ENCODE measurements at regions not wholly inside any gene's neighbourhood (a gene's known extent, or its start where the extent isn't known, plus 50 kb on each side); places are given as distances from the start of the nearest gene placed in this dataset.
"Not testable (repeated sequence)": the region's sequence is repeated elsewhere in the genome, so short reads cannot be mapped to it uniquely, and the experiment has no call there.

- no peak for DNase-seq
Observed at GRCh38 chr1:229710746-229711145, 84.7 kb downstream of the URB2 start.

GRCh38 chr1:229714306-229714705, 88.3 kb downstream of the URB2 start:
- DNase-seq: no peak

GRCh38 chr1:229714964-229715603, 89.0 kb downstream of the URB2 start:
- DNase-seq: peak; percentile 41

GRCh38 chr1:229716069-229716468, 90.0 kb downstream of the URB2 start:
- DNase-seq: no peak

GRCh38 chr1:229716704-229717103, 90.7 kb downstream of the URB2 start:
- no peak for DNase-seq

GRCh38 chr1:229717786-229718576, 91.9 kb downstream of the URB2 start:
- DNase-seq: no peak

GRCh38 chr1:229726061-229726460, 100.0 kb downstream of the URB2 start:
- no peak for DNase-seq

GRCh38 chr1:229729916-229730315, 103.9 kb downstream of the URB2 start:
- no peak for DNase-seq

GRCh38 chr1:229730573-229730972, 104.5 kb downstream of the URB2 start:
- DNase-seq: no peak

- DNase-seq: no peak
Observed at GRCh38 chr1:229732061-229732460, 106.0 kb downstream of the URB2 start.

- DNase-seq: no peak
Observed at GRCh38 chr1:229736376-229736775, 110.3 kb downstream of the URB2 start.

GRCh38 chr1:229742614-229743013, 116.6 kb downstream of the URB2 start:
- DNase-seq: not testable (repeated sequence)

GRCh38 chr1:229749992-229750391, 123.9 kb downstream of the URB2 start:
- no peak for DNase-seq

GRCh38 chr1:229751610-229752009, 125.6 kb downstream of the URB2 start:
- no peak for DNase-seq

GRCh38 chr1:229752679-229753078, 126.6 kb downstream of the URB2 start:
- DNase-seq: no peak

GRCh38 chr1:229753764-229754551, 127.9 kb downstream of the URB2 start:
- no peak for DNase-seq

- DNase-seq: peak; percentile 92
Observed at GRCh38 chr1:229756666-229757065, 130.6 kb downstream of the URB2 start.

- DNase-seq: peak; percentile 48
Observed at GRCh38 chr1:229757226-229757625, 131.2 kb downstream of the URB2 start.

- DNase-seq: peak; percentile 85
Observed at GRCh38 chr1:229758101-229759036, 132.3 kb downstream of the URB2 start.

- peak; percentile 83 for DNase-seq
Observed at GRCh38 chr1:229759037-229759435, 133.0 kb downstream of the URB2 start.

GRCh38 chr1:229759586-229759985, 133.5 kb downstream of the URB2 start:
- no peak for DNase-seq

- DNase-seq: no peak
Observed at GRCh38 chr1:229760478-229760996, 134.5 kb downstream of the URB2 start.

Measured in EL (cell line).